HCT116 (cell line): ENCODE measurements at regions not wholly inside any gene's neighbourhood (a gene's known extent, or its start where the extent isn't known, plus 50 kb on each side); places are given as distances from the start of the nearest gene placed in this dataset.

Experiments used
- ATAC-seq: fragments of 200-7000 bp; cut with Tn5 transposase; 2 replicates; pipeline ENCODE4 v1.9.1; 2020; ENCODE audit warnings: mild to moderate bottlenecking, moderate library complexity
- BruUV-seq: library from RNA; stranded (reverse); fragments of 400-500 nt; replicated peaks from 2 replicates; lab custom pipeline; 2021; lab: Mats Ljungman, UMichigan
- CTCF ChIA-PET: fragments of 300-600 bp; sonication (Branson Sonifier 250); formaldehyde crosslinking; loops from one replicate; lab custom pipeline; 2021; ENCODE audit warnings: antibody characterized with exemption; lab: Charles Lee
- POLR2A ChIA-PET: fragments of 300-600, 350-600 bp; sonication (Branson Sonifier 250); formaldehyde crosslinking; loops from one replicate; lab custom pipeline; 2021; ENCODE audit warnings: antibody characterized with exemption; lab: Charles Lee
- RAD21 ChIA-PET, 2 experiments: fragments of 300-600 bp; sonication (Branson Sonifier 250); formaldehyde crosslinking; loops; one replicate each; lab custom pipeline; 2023; ENCODE audit warnings: low total read pairs in 2 of 2; ENCODE audit not compliant: uncharacterized antibody in 2 of 2, unreplicated experiment in 2 of 2, low non-redundant PET in 1 of 2; lab: Charles Lee
- DNase-seq: peaks from one replicate; pipeline ENCODE4 v3.0.0-alpha.2; 2010; ENCODE audit warnings: low read depth, low spot score
- H2AFZ ChIP-seq: fragments of 200-600 bp; shearing (Covaris generic), sonication (generic); 2 replicates; pipeline ENCODE4 v1.6.1; 2017; ENCODE audit warnings: low read depth, mixed run types, mixed read lengths, antibody characterized with exemption, low read length; ENCODE audit not compliant: poor library complexity, severe bottlenecking
- H3K27ac ChIP-seq: 2 replicates; pipeline ENCODE4 v1.5.1; 2012; ENCODE audit warnings: low read depth, low read length
- H3K27me3 ChIP-seq: fragments of 200-600 bp; sonication (generic); 2 replicates; pipeline ENCODE4 v1.6.1; 2016; ENCODE audit warnings: mixed run types, low read length, mixed read lengths; ENCODE audit not compliant: insufficient read depth
- H3K36me3 ChIP-seq, 2 experiments: fragments of 200-500 bp in 1 of 2; fragments of 200-600 bp in 1 of 2; sonication (Bioruptor generic) in 1 of 2; sonication (generic) in 1 of 2; 2 replicates each; pipeline versions ENCODE4 v1.5.1 to v1.6.1; 2014 to 2016; ENCODE audit warnings: low read length in 2 of 2, inconsistent platforms in 1 of 2, mixed read lengths in 1 of 2, mixed run types in 1 of 2; ENCODE audit not compliant: insufficient read depth in 2 of 2, control insufficient read depth in 1 of 2
- H3K4me1 ChIP-seq, 2 experiments: fragments of 200-600 bp in 1 of 2; sonication (generic) in 1 of 2; 2 replicates each; pipeline versions ENCODE4 v1.5.1 to v1.6.1; 2012 to 2017; ENCODE audit warnings: low read length in 2 of 2, inconsistent platforms in 1 of 2, mild to moderate bottlenecking in 1 of 2, mixed read lengths in 1 of 2, mixed run types in 1 of 2, moderate library complexity in 1 of 2; ENCODE audit not compliant: insufficient read depth in 2 of 2, control insufficient read depth in 1 of 2
- H3K4me2 ChIP-seq: fragments of 200-600 bp; sonication (generic); 2 replicates; pipeline ENCODE4 v1.6.1; 2017; ENCODE audit warnings: mixed run types, low read length, mixed read lengths
- H3K4me3 ChIP-seq, 2 experiments: fragments of 200-600 bp in 1 of 2; sonication (generic) in 1 of 2; replicated peaks in 1 of 2; 2 replicates each; pipeline ENCODE4 v1.5.1; 2011 to 2016; ENCODE audit warnings: low read length in 2 of 2, control low read depth in 1 of 2, low read depth in 1 of 2, mild to moderate bottlenecking in 1 of 2, mixed read lengths in 1 of 2, mixed run types in 1 of 2
- H3K79me2 ChIP-seq: fragments of 200-600 bp; sonication (generic); 2 replicates; pipeline ENCODE4 v1.6.1; 2017; ENCODE audit warnings: mild to moderate bottlenecking, mixed run types, low read length, moderate library complexity, mixed read lengths; ENCODE audit not compliant: insufficient read depth
- H3K9ac ChIP-seq: fragments of 200-600 bp; sonication (generic); 2 replicates; pipeline ENCODE4 v1.6.1; 2016; ENCODE audit warnings: low read length, mixed read lengths
- H3K9me2 ChIP-seq: fragments of 200-600 bp; sonication (generic), shearing (Covaris generic); 2 replicates; pipeline ENCODE4 v1.6.1; 2017; ENCODE audit warnings: mixed run types, mild to moderate bottlenecking, moderate library complexity; ENCODE audit not compliant: insufficient read depth
- H3K9me3 ChIP-seq, 2 experiments: fragments of 200-500 bp in 1 of 2; fragments of 200-600 bp in 1 of 2; sonication (Bioruptor generic) in 1 of 2; sonication (generic) in 1 of 2; 2 replicates each; pipeline ENCODE4 v1.6.1; 2014 to 2017; ENCODE audit warnings: low read length in 2 of 2, mixed read lengths in 2 of 2, inconsistent platforms in 1 of 2, low read depth in 1 of 2, mild to moderate bottlenecking in 1 of 2, mixed run types in 1 of 2, moderate library complexity in 1 of 2; ENCODE audit not compliant: control insufficient read depth in 1 of 2, insufficient read depth in 1 of 2
- H4K20me1 ChIP-seq: fragments of 200-600 bp; sonication (generic), shearing (Covaris generic); 2 replicates; pipeline ENCODE4 v1.6.1; 2017; ENCODE audit warnings: mixed run types, mild to moderate bottlenecking, moderate library complexity; ENCODE audit not compliant: insufficient read depth
- CBX3 ChIP-seq: IDR thresholded peaks from 2 replicates; pipeline ENCODE4 v1.6.1; 2012; ENCODE audit warnings: low read depth
- CEBPB ChIP-seq: IDR thresholded peaks from 2 replicates; pipeline ENCODE4 v1.6.1; 2012; ENCODE audit warnings: low read depth
- EGR1 ChIP-seq: IDR thresholded peaks from 2 replicates; pipeline ENCODE4 v1.6.1; 2012; ENCODE audit warnings: low read depth
- EZH2 ChIP-seq: fragments of 200-600 bp; sonication (generic); IDR thresholded peaks from 2 replicates; pipeline ENCODE4 v1.6.1; 2017; ENCODE audit warnings: antibody characterized with exemption, mixed run types
- FOSL1 ChIP-seq: IDR thresholded peaks from 2 replicates; pipeline ENCODE4 v1.6.1; 2012; ENCODE audit warnings: low read depth
- JUND ChIP-seq: IDR thresholded peaks from 2 replicates; pipeline ENCODE4 v1.6.1; 2012
- MAX ChIP-seq: IDR thresholded peaks from 2 replicates; pipeline ENCODE4 v1.6.1; 2012
- POLR2A ChIP-seq: IDR thresholded peaks from 2 replicates; pipeline ENCODE4 v1.7.0; 2011; ENCODE audit warnings: borderline replicate concordance; ENCODE audit not compliant: insufficient read depth, insufficient read length; ENCODE audit errors: extremely low read depth
- POLR2AphosphoS5 ChIP-seq: IDR thresholded peaks from 2 replicates; pipeline ENCODE4 v1.6.1; 2011; ENCODE audit warnings: mild to moderate bottlenecking, low read depth, low read length, moderate library complexity
- SP1 ChIP-seq: IDR thresholded peaks from 2 replicates; pipeline ENCODE4 v1.6.1; 2012; ENCODE audit warnings: low read depth
- SRF ChIP-seq: IDR thresholded peaks from 2 replicates; pipeline ENCODE4 v1.6.1; 2012; ENCODE audit warnings: low read depth
- YY1 ChIP-seq: IDR thresholded peaks from 2 replicates; pipeline ENCODE4 v1.6.1; 2011; ENCODE audit warnings: low read length, low read depth, moderate library complexity, mild to moderate bottlenecking; ENCODE audit not compliant: insufficient replicate concordance; ENCODE audit errors: extremely low read depth
- ZBTB33 ChIP-seq: IDR thresholded peaks from 2 replicates; pipeline ENCODE4 v1.6.1; 2011; ENCODE audit warnings: mild to moderate bottlenecking, low read length, moderate library complexity; ENCODE audit not compliant: insufficient replicate concordance; ENCODE audit errors: extremely low read depth
- ZFX ChIP-seq: fragments of 450-650 bp; IDR thresholded peaks from 2 replicates; pipeline ENCODE4 v1.6.1; 2017
- ZNF274 ChIP-seq: fragments of 200-500 bp; sonication (Bioruptor generic); IDR thresholded peaks from 2 replicates; pipeline ENCODE4 v1.6.1; 2014; ENCODE audit warnings: mild to moderate bottlenecking, low read depth, low read length, inconsistent platforms
- intact Hi-C: fragments of 100-400 bp; cut with micrococcal nuclease; formaldehyde crosslinking; loops from 2 replicates; pipeline ENCODE4 v1.10.0; 2022

GRCh38 chr9:2403701-2404100 lies 217.9 kb upstream of the VLDLR start (continued):
- no peak for TF ChIP-seq ZNF274
- no peak for TF ChIP-seq YY1
- no peak for TF ChIP-seq FOSL1
- no peak for TF ChIP-seq MAX
- no peak for TF ChIP-seq POLR2A
- no peak for TF ChIP-seq JUND
- TF ChIP-seq EZH2, result no peak

GRCh38 chr9:2406252-2406651 lies 215.3 kb upstream of the VLDLR start:
- Histone ChIP-seq H3K27ac (no peak overlapping the region), H3K36me3 (no peaks in the 10 kb centered on the region), H3K79me2 (no peaks in the 10 kb centered on the region), H3K27me3 (no peaks in the 10 kb centered on the region), H3K9me3 (no peaks in the 10 kb centered on the region), H2AFZ (no peak overlapping the region), H3K9ac (no peak overlapping the region), H4K20me1 (no peaks in the 10 kb centered on the region), H3K4me3 (no peak overlapping the region), H3K9me2 (no peaks in the 10 kb centered on the region), H3K4me2 (no peak overlapping the region), H3K4me1 (no peaks in the 10 kb centered on the region)
- ChIA-PET CTCF (no interaction called here), POLR2A (no interaction called here), RAD21 (no interaction called here)
- ATAC-seq (no peak), DNase-seq (no peak)
- TF ChIP-seq ZBTB33 (no peak), CBX3 (no peak), CEBPB (no peak), YY1 (no peak), EGR1 (no peak), MAX (no peak), EZH2 (no peak), POLR2AphosphoS5 (no peak), POLR2A (no peak), ZFX (no peak), SRF (no peak), JUND (no peak), SP1 (no peak)
- intact Hi-C loops, result no loop called here
- no TSS peak for BruUV-seq
